Activated T-helper 1 cell treated with anti-CD3 and anti-CD28 coated beads, Interleukin-12 subunit alpha, Interleukin-12 subunit beta, Interleukin-2, Interleukin-4 antibody, amounts not matched to agents 30 ng/mL and 10 ng/mL and 1 ng/mL, durations not matched to agents 14 hours and 24 hours and 36 hours (primary cell): ENCODE measurements at regions not wholly inside any gene's neighbourhood (a gene's known extent, or its start where the extent isn't known, plus 50 kb on each side); places are given as distances from the start of the nearest gene placed in this dataset.
"Not testable (repeated sequence)": the region's sequence is repeated elsewhere in the genome, so short reads cannot be mapped to it uniquely, and the experiment has no call there.

Source experiments
- DNase-seq: peaks from one replicate; pipeline ENCODE4 v3.0.0; 2021; ENCODE audit warnings: low spot score
- H3K27ac Mint-ChIP-seq: one replicate; pipeline ENCODE4 v1.8.0; 2021; ENCODE audit warnings: mild to moderate bottlenecking, mixed read lengths
- H3K27me3 Mint-ChIP-seq: one replicate; pipeline ENCODE4 v1.8.0; 2022; ENCODE audit warnings: mild to moderate bottlenecking, moderate library complexity, mixed read lengths; ENCODE audit not compliant: insufficient read depth
- H3K36me3 Mint-ChIP-seq: one replicate; pipeline ENCODE4 v1.8.0; 2021; ENCODE audit warnings: low read depth, mixed read lengths
- H3K4me1 Mint-ChIP-seq: one replicate; pipeline ENCODE4 v1.8.0; 2021; ENCODE audit warnings: low read depth, mixed read lengths
- H3K4me3 Mint-ChIP-seq: one replicate; pipeline ENCODE4 v1.8.0; 2021; ENCODE audit warnings: mild to moderate bottlenecking, moderate library complexity, mixed read lengths
- H3K9me3 Mint-ChIP-seq: one replicate; pipeline ENCODE4 v1.8.0; 2021; ENCODE audit warnings: mixed read lengths
- intact Hi-C: fragments of 100-400 bp; cut with micrococcal nuclease; formaldehyde crosslinking; loops from one replicate; pipeline ENCODE4 v1.15.1; 2024

DNA sequence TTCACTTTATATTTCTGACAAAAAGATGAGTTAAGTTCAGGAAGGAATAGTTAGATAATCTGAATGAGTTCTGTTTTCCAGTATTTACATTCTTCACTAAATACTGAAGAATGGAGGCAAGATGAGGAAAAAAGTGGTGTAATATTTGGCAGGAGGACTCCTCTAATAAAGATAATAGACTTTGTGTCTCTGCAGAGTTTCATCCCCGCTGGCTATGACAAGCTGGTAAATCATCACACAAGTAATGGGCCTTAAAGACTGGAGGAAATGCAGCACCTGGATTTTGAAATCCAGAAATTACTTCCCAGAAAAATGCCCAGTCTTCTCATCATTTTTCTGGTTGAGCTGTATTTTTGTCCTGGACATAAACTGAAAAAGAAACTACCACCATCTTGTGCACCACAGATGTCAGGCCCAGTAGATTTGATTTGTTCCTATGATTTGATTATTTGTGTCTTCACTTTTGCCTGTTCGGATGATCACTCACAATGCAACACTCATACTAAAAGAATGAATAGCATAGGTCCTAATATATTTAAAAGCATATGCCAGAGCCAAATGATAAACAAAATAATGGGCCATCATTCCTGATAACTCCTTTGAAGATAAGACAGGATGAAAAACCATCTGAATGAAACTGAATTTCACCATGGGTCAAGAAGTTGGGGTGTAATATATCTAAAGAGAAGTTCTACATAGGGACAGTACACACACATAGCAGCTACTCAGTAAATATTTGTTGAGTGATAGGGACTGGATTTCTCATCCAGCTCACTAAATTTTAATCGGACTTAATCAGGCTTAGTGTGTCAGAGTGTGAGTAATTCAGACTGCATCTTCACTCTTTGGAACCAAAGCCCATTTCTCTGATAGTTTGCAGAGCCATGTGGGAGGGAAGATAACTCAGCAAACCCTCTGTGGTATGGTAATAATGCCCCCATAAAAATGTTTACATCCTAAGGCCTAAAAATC is 200.5 kb downstream of the HINT1 start:
- no peak for DNase-seq
- Mint-ChIP-seq H3K27ac (no peak overlapping the region), H3K27me3 (peaks cover 8% of the 10 kb centered on the region), H3K9me3 (peaks cover 15% of the 10 kb centered on the region), H3K36me3 (no peaks in the 10 kb centered on the region), H3K4me3 (no peak overlapping the region), H3K4me1 (no peaks in the 10 kb centered on the region)
- intact Hi-C loops = no loop called here

DNA sequence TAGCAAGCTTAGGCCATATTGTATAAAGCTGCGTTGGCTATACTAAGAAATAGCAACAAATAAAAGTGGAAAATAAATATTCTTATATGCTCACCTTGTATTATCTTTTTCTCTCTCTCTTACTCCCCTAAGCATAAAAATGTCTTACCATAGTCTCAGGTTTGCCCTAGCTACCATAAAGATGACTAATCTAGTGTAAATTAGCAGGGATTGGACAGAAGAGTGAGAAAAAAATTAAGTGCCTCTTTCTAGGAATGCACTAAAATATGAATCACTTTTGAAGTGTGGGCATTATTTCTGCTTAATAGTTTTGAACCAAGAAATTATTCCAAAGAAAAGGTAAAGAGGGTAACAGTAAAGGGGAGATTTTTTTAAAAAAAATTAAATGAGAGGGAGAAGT is 201.3 kb downstream of the HINT1 start:
- Mint-ChIP-seq H3K4me1 (no peaks in the 10 kb centered on the region), H3K4me3 (no peak overlapping the region), H3K36me3 (no peaks in the 10 kb centered on the region), H3K27ac (no peak overlapping the region), H3K27me3 (peaks cover 8% of the 10 kb centered on the region), H3K9me3 (peaks cover 15% of the 10 kb centered on the region)
- DNase-seq = no peak
- intact Hi-C loops = no loop called here

DNA sequence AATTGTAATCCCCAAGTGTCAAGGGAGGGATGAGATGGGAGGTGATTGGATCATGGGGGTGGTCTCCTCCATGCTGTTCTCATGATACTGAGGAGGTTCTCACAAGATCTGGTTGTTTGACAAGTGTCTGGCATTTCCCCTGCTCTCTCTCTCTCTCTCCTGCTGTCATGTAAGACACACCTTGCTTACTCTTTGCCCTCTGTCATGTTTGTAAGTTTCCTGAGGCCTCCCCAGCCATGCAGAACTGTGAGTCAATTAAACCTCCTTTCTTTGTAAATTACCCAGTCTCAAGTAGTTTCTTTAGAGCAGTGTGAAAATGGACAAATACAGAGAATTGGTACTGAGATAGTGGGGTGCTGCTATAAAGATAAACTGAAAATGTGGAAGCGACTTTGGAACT is 207.9 kb downstream of the HINT1 start:
- Mint-ChIP-seq H3K4me1 (no peaks in the 10 kb centered on the region), H3K27me3 (no peaks in the 10 kb centered on the region), H3K4me3 (no peak overlapping the region), H3K27ac (no peak overlapping the region), H3K9me3 (peaks cover 14% of the 10 kb centered on the region), H3K36me3 (no peaks in the 10 kb centered on the region)
- no peak for DNase-seq
- intact Hi-C loops = no loop called here

DNA sequence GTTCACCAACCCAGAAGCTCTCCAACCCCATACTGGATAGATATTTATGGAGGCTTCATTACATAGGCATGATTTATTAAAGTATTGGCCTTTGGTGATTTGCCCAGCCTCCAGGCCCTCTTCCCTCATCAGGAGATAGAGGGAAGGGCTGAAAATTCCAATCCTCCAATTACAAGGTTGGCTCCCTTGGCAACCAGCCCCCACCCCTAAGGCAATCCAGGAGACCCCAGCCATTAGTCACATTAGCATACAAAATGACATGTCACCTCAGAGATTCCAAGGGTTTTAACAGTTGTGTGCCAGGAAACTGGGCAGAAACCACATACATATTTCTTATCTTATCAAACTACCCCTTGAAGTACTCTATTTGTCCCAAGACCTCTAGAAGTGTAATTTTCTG is 210.0 kb downstream of the HINT1 start:
- intact Hi-C loops = no loop called here
- DNase-seq = no peak
- Mint-ChIP-seq H3K4me1 (no peaks in the 10 kb centered on the region), H3K36me3 (no peaks in the 10 kb centered on the region), H3K27ac (no peak overlapping the region), H3K4me3 (no peak overlapping the region), H3K27me3 (no peaks in the 10 kb centered on the region), H3K9me3 (peaks cover 5% of the 10 kb centered on the region)

DNA sequence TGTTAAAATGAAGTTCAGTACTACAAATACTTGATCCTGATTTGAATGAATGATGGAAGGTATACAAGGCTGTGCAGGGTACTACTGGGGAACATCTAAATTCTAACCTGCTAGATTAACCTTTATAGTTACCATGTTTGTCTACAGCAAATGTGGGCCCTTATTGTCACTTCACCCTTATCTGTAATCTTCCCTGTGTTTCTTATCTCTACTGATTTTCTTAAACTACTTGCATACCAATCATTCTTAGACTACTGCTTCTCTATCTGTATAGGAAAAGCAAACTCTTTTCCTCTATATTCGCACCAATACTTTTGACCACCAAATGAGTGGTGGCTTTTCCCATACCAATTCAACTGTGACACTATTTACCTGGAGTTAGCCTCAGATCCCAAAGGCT is 210.7 kb downstream of the HINT1 start:
- no peak overlapping the region for H3K27ac Mint-ChIP-seq
- no peak for DNase-seq
- H3K9me3 Mint-ChIP-seq = peaks cover 5% of the 10 kb centered on the region
- intact Hi-C loops = no loop called here
- no peaks in the 10 kb centered on the region for H3K36me3 Mint-ChIP-seq
- no peak overlapping the region for H3K4me3 Mint-ChIP-seq
- H3K27me3 Mint-ChIP-seq = no peaks in the 10 kb centered on the region
- no peaks in the 10 kb centered on the region for H3K4me1 Mint-ChIP-seq

DNA sequence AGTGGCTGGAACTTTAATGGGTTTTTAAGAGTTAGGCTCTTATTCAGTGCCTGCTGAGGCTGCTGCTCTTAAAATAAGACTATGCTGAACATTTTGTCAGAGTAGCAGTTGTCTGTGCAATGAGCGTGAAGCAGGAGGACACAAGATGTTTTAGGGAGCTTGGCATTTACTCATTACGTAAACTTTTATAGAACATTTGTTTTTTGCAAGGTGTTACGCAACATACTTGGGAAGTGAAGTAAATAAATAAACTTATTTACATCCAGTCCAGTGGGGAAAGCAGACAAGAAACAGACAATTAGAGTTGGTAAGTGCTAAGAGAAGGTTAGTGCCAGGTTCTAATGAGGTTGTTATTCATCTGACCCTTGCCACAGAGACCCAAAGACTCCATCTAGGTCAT is 226.0 kb downstream of the HINT1 start:
- Mint-ChIP-seq H3K27ac (no peak overlapping the region), H3K36me3 (no peaks in the 10 kb centered on the region), H3K27me3 (no peaks in the 10 kb centered on the region), H3K9me3 (no peaks in the 10 kb centered on the region), H3K4me1 (no peaks in the 10 kb centered on the region), H3K4me3 (no peak overlapping the region)
- intact Hi-C loops = no loop called here
- DNase-seq = no peak

DNA sequence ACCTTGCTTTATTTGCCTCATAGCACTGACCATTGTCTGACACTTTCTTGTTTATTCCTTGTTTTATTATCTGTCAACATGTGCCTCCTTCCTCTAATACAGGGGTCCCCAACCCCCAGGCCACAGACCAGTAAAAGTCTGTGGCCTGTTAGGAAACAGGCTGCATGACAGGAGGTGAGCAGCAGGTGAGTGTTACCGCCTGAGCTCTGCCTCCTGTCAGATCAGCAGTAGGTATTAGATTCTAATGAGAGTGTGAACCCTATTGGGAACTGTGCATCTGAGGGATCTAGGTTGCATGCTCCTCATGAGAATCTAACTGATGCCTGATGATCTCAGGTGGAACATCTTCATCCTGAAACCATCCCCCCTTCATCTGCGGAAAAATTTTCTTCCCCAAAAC is 228.0 kb downstream of the HINT1 start:
- H3K4me3 Mint-ChIP-seq = no peak overlapping the region
- no peaks in the 10 kb centered on the region for H3K9me3 Mint-ChIP-seq
- no peak for DNase-seq
- H3K27me3 Mint-ChIP-seq = no peaks in the 10 kb centered on the region
- no peaks in the 10 kb centered on the region for H3K36me3 Mint-ChIP-seq
- no peaks in the 10 kb centered on the region for H3K4me1 Mint-ChIP-seq
- intact Hi-C loops = no loop called here
- no peak overlapping the region for H3K27ac Mint-ChIP-seq

DNA sequence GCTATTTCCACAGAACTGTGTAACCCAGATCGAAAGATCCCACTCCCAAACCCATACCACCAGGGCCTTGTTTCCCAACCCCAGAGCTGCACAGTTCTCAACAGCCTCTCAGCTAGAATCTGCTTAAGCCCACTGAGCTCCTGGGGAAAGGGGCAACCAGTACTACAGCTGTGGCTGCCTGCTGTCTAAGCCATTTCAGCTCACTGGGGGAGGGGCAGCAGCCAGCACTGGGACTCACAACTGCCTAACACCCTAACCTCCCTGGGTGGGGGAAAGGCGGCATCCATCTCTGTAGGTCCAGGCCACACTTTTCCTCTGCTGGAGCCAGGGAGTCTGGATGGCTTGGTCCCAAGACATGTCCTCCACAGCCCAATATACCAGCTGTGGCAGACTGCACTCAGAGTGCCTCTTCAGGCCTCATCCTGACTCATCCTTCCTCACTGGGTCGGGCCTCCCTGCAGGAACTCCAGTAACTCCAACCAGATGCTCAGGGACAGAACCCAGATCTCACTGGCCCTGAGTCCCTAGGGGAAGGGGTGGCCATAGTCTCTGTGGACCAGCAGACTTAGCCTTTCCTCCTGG is 241.4 kb downstream of the HINT1 start:
- no peaks in the 10 kb centered on the region for H3K4me1 Mint-ChIP-seq
- H3K36me3 Mint-ChIP-seq = no peaks in the 10 kb centered on the region
- no peak overlapping the region for H3K27ac Mint-ChIP-seq
- intact Hi-C loops = no loop called here
- peaks cover 2% of the 10 kb centered on the region for H3K27me3 Mint-ChIP-seq
- no peak overlapping the region for H3K4me3 Mint-ChIP-seq
- no peak for DNase-seq
- H3K9me3 Mint-ChIP-seq = no peaks in the 10 kb centered on the region

DNA sequence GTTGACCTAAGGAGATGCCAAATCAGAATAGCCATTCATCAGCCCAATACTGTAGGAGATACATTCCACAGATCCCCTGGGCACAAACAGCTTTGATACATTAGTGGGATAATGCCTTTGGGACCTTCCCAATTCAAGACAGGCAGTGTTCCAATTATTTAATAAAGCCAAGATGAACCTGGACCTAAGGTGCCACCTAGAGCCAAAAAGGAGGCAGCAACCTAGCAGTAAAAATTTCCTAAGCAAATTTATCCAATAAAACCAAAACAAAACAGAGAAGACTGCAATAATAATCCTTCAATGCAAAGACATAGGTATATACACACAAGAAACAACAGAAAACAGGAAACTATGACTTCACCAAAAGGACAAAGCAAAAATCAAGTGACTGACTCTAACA is 253.0 kb downstream of the HINT1 start:
- intact Hi-C loops = no loop called here
- Mint-ChIP-seq H3K36me3 (no peaks in the 10 kb centered on the region), H3K9me3 (no peaks in the 10 kb centered on the region), H3K4me3 (no peak overlapping the region), H3K4me1 (no peaks in the 10 kb centered on the region), H3K27ac (no peak overlapping the region), H3K27me3 (no peaks in the 10 kb centered on the region)
- DNase-seq = no peak

DNA sequence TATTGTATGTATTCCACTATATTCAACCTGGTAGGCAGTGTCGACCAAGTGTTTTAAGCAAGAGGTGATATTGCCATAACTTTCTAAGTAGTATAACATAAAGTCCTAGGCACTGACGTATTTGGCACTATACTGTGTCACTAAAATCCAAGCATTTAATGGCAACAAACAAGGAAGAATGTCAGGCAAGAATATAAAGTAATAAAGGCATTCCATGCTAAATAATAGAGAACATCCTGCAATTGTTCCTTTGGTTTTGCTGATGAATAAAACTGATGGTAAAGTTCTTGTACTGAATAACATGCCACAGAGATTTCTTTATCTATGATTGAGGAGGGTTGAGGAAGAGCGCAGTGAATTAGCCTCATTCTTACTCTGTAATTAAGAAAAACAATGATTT is 256.9 kb downstream of the HINT1 start:
- intact Hi-C loops = no loop called here
- H3K9me3 Mint-ChIP-seq = no peaks in the 10 kb centered on the region
- no peaks in the 10 kb centered on the region for H3K4me1 Mint-ChIP-seq
- H3K36me3 Mint-ChIP-seq = no peaks in the 10 kb centered on the region
- H3K27ac Mint-ChIP-seq = no peak overlapping the region
- no peak for DNase-seq
- H3K4me3 Mint-ChIP-seq = no peak overlapping the region
- no peaks in the 10 kb centered on the region for H3K27me3 Mint-ChIP-seq

DNA sequence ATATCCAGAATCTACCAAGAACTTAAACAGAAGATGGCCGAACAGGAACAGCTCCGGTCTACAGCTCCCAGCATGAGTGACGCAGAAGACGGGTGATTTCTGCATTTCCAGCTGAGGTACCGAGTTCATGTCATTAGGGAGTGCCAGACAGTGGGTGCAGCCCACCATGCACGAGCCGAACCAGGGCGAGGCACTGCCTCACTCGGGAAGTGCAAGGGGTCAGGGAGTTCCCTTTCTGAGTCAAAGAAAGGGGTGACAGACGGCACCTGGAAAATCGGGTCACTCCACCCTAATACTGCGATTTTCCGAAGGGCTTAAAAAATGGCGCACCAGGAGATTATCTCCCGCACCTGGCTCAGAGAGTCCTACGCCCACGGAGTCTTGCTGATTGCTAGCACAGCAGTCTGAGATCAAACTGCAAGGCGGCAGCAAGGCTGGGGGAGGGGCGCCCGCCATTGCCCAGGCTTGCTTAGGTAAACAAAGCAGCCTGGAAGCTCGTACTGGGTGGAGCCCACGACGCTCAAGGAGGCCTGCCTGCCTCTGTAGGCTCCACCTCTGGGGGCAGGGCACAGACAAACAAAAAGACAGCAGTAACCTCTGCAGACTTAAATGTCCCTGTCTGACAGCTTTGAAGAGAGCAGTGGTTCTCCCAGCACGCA is 267.4 kb downstream of the HINT1 start:
- intact Hi-C loops, H3K4me3 Mint-ChIP-seq, H3K4me1 Mint-ChIP-seq, H3K36me3 Mint-ChIP-seq, H3K27me3 Mint-ChIP-seq, H3K27ac Mint-ChIP-seq, H3K9me3 Mint-ChIP-seq, DNase-seq: not testable (repeated sequence)

DNA sequence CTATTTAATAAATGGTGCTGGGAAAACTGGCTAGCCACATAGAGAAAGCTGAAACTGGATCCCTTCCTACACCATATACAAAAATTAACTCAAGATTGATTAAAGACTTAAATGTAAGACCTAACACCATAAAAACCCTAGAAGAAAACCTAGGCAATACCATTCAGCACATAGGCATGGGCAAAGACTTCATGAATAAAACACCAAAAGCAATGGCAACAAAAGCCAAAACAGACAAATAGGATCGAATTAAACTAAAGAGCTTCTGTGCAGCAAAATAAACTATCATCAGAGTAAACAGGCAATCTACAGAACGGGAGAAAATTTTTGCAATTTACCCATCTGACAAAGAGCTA is 267.9 kb downstream of the HINT1 start:
- H3K36me3 Mint-ChIP-seq, H3K9me3 Mint-ChIP-seq, H3K27ac Mint-ChIP-seq, H3K4me3 Mint-ChIP-seq, H3K4me1 Mint-ChIP-seq, DNase-seq, H3K27me3 Mint-ChIP-seq, intact Hi-C loops: not testable (repeated sequence)

DNA sequence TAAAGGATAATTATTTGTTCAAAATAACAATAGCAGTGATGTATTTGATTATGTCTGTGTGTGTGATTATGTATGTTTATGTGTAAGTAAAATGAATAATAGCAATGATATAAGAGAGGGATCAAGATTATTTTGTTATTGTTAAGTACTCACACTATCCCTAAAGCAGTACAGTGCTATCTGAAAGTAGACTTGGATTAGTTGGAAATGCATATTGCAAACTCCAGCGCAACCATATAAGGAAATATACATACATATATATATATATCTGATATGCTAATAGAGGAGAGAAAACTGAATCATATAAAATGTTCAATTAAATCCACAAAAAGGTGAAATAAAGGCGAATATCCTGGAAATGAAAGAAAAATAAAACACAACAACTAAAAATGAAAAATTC is 268.4 kb downstream of the HINT1 start:
- intact Hi-C loops = no loop called here
- H3K4me3 Mint-ChIP-seq = no peak overlapping the region
- no peaks in the 10 kb centered on the region for H3K27me3 Mint-ChIP-seq
- H3K9me3 Mint-ChIP-seq = no peaks in the 10 kb centered on the region
- no peaks in the 10 kb centered on the region for H3K36me3 Mint-ChIP-seq
- no peak overlapping the region for H3K27ac Mint-ChIP-seq
- H3K4me1 Mint-ChIP-seq = no peaks in the 10 kb centered on the region
- no peak for DNase-seq
